RWPE2 (cell line): ENCODE measurements at regions not wholly inside any gene's neighbourhood (a gene's known extent, or its start where the extent isn't known, plus 50 kb on each side); places are given as distances from the start of the nearest gene placed in this dataset.

ENCODE experiments used
- ATAC-seq: fragments of 200-7000 bp; cut with Tn5 transposase; 3 replicates; pipeline ENCODE4 v1.9.1; 2021; ENCODE audit warnings: low read depth
- DNase-seq: peaks from one replicate; pipeline ENCODE4 v3.0.0-alpha.2; 2020; ENCODE audit warnings: low spot score
- H3K27ac ChIP-seq: fragments of 450-650 bp; 2 replicates; pipeline ENCODE4 v1.5.1; 2017; ENCODE audit warnings: mild to moderate bottlenecking; ENCODE audit not compliant: poor library complexity, severe bottlenecking
- H3K27me3 ChIP-seq: fragments of 250-450 bp; sonication (Bioruptor Pico); 2 replicates; pipeline ENCODE4 v1.5.1; 2021; ENCODE audit warnings: mild to moderate bottlenecking, moderate library complexity; ENCODE audit not compliant: insufficient read depth, poor library complexity, severe bottlenecking
- H3K36me3 ChIP-seq: fragments of 250-450 bp; sonication (Bioruptor Pico); 2 replicates; pipeline ENCODE4 v1.5.1; 2020; ENCODE audit warnings: low read depth, mild to moderate bottlenecking, moderate library complexity
- H3K4me1 ChIP-seq: fragments of 250-450 bp; sonication (Bioruptor Pico); 2 replicates; pipeline ENCODE4 v1.5.1; 2021; ENCODE audit warnings: mild to moderate bottlenecking, moderate library complexity; ENCODE audit not compliant: insufficient read depth, poor library complexity, severe bottlenecking
- H3K4me3 ChIP-seq: fragments of 250-450 bp; sonication (Bioruptor Pico); 2 replicates; pipeline ENCODE4 v1.5.1; 2021; ENCODE audit warnings: mild to moderate bottlenecking, moderate library complexity; ENCODE audit not compliant: severe bottlenecking
- H3K9me3 ChIP-seq: fragments of 250-450 bp; sonication (Bioruptor Pico); 2 replicates; pipeline ENCODE4 v1.5.1; 2021; ENCODE audit warnings: mild to moderate bottlenecking, moderate library complexity; ENCODE audit not compliant: severe bottlenecking
- TF ChIP-seq, protein P1 (sequence below): fragments of 450-650 bp; IDR thresholded peaks from one replicate; pipeline ENCODE4 v1.5.1; 2017; ENCODE audit warnings: mild to moderate bottlenecking, moderate library complexity; ENCODE audit not compliant: poor library complexity, severe bottlenecking

DNA sequence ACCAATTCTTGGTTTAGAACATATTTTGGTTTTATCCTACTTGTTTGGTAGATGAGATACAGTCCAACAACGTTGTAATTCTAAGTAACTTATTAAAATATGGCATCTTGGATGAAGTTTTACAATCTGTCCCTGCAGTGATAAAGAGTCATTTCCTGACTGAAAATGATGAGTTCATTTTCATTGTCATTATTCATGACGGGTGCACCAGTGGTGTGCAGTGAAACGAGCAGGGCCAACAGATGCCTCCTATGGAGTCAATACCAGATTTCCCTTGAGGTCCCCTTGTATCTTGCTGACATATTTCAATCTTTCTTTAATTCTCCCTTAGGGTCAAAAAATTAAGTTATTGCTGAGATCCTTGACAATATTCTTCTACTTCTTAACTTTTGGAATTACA is 438.5 kb downstream of the LRIG3 start:
- TF ChIP-seq, protein P1, sequence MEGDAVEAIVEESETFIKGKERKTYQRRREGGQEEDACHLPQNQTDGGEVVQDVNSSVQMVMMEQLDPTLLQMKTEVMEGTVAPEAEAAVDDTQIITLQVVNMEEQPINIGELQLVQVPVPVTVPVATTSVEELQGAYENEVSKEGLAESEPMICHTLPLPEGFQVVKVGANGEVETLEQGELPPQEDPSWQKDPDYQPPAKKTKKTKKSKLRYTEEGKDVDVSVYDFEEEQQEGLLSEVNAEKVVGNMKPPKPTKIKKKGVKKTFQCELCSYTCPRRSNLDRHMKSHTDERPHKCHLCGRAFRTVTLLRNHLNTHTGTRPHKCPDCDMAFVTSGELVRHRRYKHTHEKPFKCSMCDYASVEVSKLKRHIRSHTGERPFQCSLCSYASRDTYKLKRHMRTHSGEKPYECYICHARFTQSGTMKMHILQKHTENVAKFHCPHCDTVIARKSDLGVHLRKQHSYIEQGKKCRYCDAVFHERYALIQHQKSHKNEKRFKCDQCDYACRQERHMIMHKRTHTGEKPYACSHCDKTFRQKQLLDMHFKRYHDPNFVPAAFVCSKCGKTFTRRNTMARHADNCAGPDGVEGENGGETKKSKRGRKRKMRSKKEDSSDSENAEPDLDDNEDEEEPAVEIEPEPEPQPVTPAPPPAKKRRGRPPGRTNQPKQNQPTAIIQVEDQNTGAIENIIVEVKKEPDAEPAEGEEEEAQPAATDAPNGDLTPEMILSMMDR: no peak
- no peak overlapping the region for H3K4me3 ChIP-seq
- H3K4me1 ChIP-seq: no peaks in the 10 kb centered on the region
- H3K27ac ChIP-seq: no peak overlapping the region
- H3K36me3 ChIP-seq: no peaks in the 10 kb centered on the region
- H3K27me3 ChIP-seq: no peaks in the 10 kb centered on the region
- H3K9me3 ChIP-seq: no peaks in the 10 kb centered on the region
- ATAC-seq (no peak), DNase-seq (no peak)

DNA sequence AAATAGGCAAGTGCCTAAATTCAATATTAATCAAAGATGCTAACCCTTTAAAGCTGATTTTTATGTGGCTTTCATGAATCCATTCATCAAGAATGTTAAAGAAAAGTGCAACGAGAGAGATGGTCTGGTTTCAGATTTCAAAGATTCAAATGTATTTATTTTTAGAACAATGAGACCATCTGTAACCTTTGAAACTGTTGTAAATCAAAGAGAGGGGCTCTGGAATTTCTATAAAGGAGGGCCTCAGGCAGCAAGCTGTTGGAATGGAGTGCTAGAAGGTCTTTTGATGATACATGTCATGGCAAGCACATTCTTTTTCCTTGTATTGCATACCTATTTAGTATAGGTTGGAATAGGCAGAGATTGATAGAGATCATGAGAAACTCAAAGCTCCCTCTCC is 433.0 kb downstream of the LRIG3 start:
- TF ChIP-seq, protein P1: no peak
- DNase-seq (no peak), ATAC-seq (no peak)
- Histone ChIP-seq H3K27ac (no peak overlapping the region), H3K4me1 (peaks cover 16% of the 10 kb centered on the region), H3K4me3 (no peak overlapping the region), H3K27me3 (no peaks in the 10 kb centered on the region), H3K9me3 (no peaks in the 10 kb centered on the region), H3K36me3 (no peaks in the 10 kb centered on the region; the same call in 1 of the 2 replicates)

DNA sequence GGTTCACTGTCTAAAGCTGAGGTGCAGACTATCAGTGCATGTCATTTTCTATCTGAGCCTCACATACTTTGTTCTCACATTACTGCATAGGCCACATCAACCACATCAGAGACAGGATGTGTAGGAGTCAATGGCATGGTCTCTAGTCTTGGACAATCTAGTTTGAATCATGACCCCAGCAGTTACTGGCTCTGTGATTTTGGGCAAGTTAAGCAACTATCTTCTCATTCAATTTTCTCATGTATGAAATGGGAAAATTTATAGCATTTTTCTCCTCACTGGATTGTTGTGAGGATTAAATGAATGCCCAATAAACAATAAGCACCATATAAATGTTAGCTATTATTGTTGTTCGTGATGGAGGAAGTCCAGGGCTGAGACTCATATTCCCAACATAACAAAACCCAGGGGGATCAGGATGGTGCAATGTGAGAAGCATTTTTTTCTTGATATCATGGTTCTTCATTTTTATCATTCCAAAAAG is 432.6 kb downstream of the LRIG3 start:
- DNase-seq (no peak), ATAC-seq (no peak)
- H3K27ac ChIP-seq: no peak overlapping the region

DNA sequence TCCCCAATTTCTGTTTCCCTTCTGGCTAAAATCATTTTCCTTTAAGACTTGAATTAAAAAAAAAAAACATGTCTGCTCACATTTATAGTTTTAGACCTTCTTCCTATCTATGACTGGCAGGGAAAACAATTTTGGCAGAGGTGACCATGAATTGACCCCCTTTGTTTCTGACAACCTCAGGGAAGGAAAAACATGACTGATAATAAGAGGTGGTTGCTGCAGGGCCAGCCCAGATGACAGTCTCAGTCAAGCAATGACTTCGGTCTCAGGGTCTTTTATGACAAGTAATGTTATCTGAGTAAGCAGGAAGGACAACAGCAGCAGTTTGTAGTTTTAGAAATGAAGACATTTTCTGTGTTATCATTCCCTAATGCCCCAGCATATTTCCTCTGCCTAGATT is 430.9 kb downstream of the LRIG3 start:
- ATAC-seq (no peak), DNase-seq (no peak)
- H3K9me3 ChIP-seq: no peaks in the 10 kb centered on the region
- no peaks in the 10 kb centered on the region for H3K27me3 ChIP-seq
- H3K4me1 ChIP-seq: peaks cover 16% of the 10 kb centered on the region
- H3K27ac ChIP-seq: no peak overlapping the region
- no peaks in the 10 kb centered on the region; the same call in 1 of the 2 replicates for H3K36me3 ChIP-seq
- no peak overlapping the region for H3K4me3 ChIP-seq
- TF ChIP-seq, protein P1: no peak

More for the DNA sequence above, 432.6 kb downstream of the LRIG3 start:
- Histone ChIP-seq H3K9me3 (no peaks in the 10 kb centered on the region), H3K27me3 (no peaks in the 10 kb centered on the region), H3K4me3 (no peak overlapping the region), H3K36me3 (no peaks in the 10 kb centered on the region; the same call in 1 of the 2 replicates), H3K4me1 (peaks cover 16% of the 10 kb centered on the region)
- TF ChIP-seq, protein P1: no peak

DNA sequence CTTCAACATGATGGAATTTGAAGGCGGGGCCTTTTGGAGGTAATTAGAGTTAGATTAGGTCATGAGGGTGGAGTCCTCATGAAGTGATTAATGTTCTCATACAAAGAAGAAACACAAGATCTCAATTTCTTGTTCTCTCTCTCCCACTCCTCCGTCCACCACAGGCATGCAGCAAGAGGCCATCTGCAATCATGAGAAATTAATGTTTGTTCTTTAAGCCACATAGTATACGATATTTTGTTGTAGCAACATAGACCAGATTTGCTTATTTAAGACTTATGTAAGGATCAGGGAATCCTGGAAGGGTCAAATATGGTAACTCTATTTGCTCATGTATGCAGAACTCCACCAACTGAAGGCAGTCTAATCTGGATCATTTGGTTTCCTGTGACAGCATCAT is 429.0 kb downstream of the LRIG3 start:
- DNase-seq: no peak
- no peaks in the 10 kb centered on the region; the same call in 1 of the 2 replicates for H3K36me3 ChIP-seq

More for the DNA sequence above, 429.0 kb downstream of the LRIG3 start:
- 0 out of 3 replicates have a peak, but pooled peaks have one; percentile 17 for ATAC-seq
- no peak overlapping the region for H3K4me3 ChIP-seq
- TF ChIP-seq, protein P1: no peak
- H3K27me3 ChIP-seq: no peaks in the 10 kb centered on the region
- peaks cover 16% of the 10 kb centered on the region for H3K4me1 ChIP-seq
- no peaks in the 10 kb centered on the region for H3K9me3 ChIP-seq
- H3K27ac ChIP-seq: no peak overlapping the region
